Ascending aorta (tissue), 2 donors: ENCODE measurements at regions not wholly inside any gene's neighbourhood (a gene's known extent, or its start where the extent isn't known, plus 50 kb on each side); places are given as distances from the start of the nearest gene placed in this dataset.

Source experiments
- DNase-seq, 2 donors: peaks; one replicate each; pipeline ENCODE4 v3.0.0-alpha.2; 2019; ENCODE audit warnings: low spot score in 2 of 2
- H3K27ac ChIP-seq, 2 donors: fragments of 200-600 bp; sonication (generic); one replicate each; pipeline ENCODE4 v1.5.1; 2016 to 2017; ENCODE audit warnings: mild to moderate bottlenecking in 1 of 2
- H3K27me3 ChIP-seq: fragments of 200-600 bp; sonication (generic); one replicate; pipeline ENCODE4 v1.5.1; 2017
- H3K36me3 ChIP-seq, 2 donors: fragments of 200-600 bp; sonication (generic); one replicate each; pipeline ENCODE4 v1.5.1; 2016
- H3K4me1 ChIP-seq, 2 donors: fragments of 200-600 bp; sonication (generic); one replicate each; pipeline ENCODE4 v1.5.1; 2016 to 2017; ENCODE audit warnings: mild to moderate bottlenecking in 1 of 2
- H3K4me3 ChIP-seq, 2 donors: fragments of 200-600 bp; sonication (generic); one replicate each; pipeline ENCODE4 v1.5.1; 2016 to 2017; ENCODE audit warnings: mild to moderate bottlenecking in 1 of 2
- H3K9me3 ChIP-seq, 2 donors: fragments of 200-600 bp; sonication (generic); one replicate each; pipeline ENCODE4 v1.5.1; 2016
- CTCF ChIP-seq, 3 experiments: fragments of 200-600 bp in 2 of 3; fragments of 450-650 bp in 1 of 3; sonication (generic) in 2 of 3; IDR thresholded peaks; one replicate each; pipeline ENCODE4 v1.5.1; 2016 to 2019; ENCODE audit warnings: antibody characterized with exemption in 3 of 3, mild to moderate bottlenecking in 1 of 3, moderate library complexity in 1 of 3
- intact Hi-C: fragments of 100-400 bp; cut with DNase I; formaldehyde crosslinking; loops from one replicate; pipeline ENCODE4 v1.15.1; 2023

- H3K4me1 ChIP-seq = no peaks in the 10 kb centered on the region
- H3K36me3 ChIP-seq = no peaks in the 10 kb centered on the region
- no peaks in the 10 kb centered on the region for H3K27me3 ChIP-seq
- no peaks in the 10 kb centered on the region for H3K9me3 ChIP-seq
- no peak for TF ChIP-seq CTCF (IDR thresholded peaks at IDR 0.05)
- intact Hi-C loops = no loop called here
- H3K27ac ChIP-seq = no peak overlapping the region
- peak in 1 of 2 donors; percentile 39 for DNase-seq
- H3K4me3 ChIP-seq = no peak overlapping the region
Measured at GRCh38 chr6:163731215-163732013, 316.9 kb downstream of the QKI start.

GRCh38 chr6:163730246-163731210 lies 316.0 kb downstream of the QKI start:
- Histone ChIP-seq H3K36me3 (no peaks in the 10 kb centered on the region), H3K4me3 (no peak overlapping the region), H3K27ac (no peak overlapping the region), H3K4me1 (no peaks in the 10 kb centered on the region), H3K9me3 (no peaks in the 10 kb centered on the region), H3K27me3 (no peaks in the 10 kb centered on the region)
- intact Hi-C loops = no loop called here
- TF ChIP-seq CTCF (IDR thresholded peaks at IDR 0.05) = no peak
- peak in 1 of 2 donors; percentile 50 for DNase-seq

GRCh38 chr6:163729127-163729872 lies 314.8 kb downstream of the QKI start:
- intact Hi-C loops = no loop called here
- no peaks in the 10 kb centered on the region for H3K27me3 ChIP-seq
- no peaks in the 10 kb centered on the region for H3K36me3 ChIP-seq
- H3K4me1 ChIP-seq = no peaks in the 10 kb centered on the region
- H3K9me3 ChIP-seq = no peaks in the 10 kb centered on the region
- H3K27ac ChIP-seq = no peak overlapping the region
- DNase-seq = peak in 1 of 2 donors; percentile 7
- TF ChIP-seq CTCF (IDR thresholded peaks at IDR 0.05) = no peak
- no peak overlapping the region for H3K4me3 ChIP-seq

GRCh38 chr6:163728442-163729126 lies 314.1 kb downstream of the QKI start:
- Histone ChIP-seq H3K27ac (no peak overlapping the region), H3K36me3 (no peaks in the 10 kb centered on the region), H3K27me3 (no peaks in the 10 kb centered on the region), H3K4me1 (no peaks in the 10 kb centered on the region), H3K9me3 (no peaks in the 10 kb centered on the region), H3K4me3 (no peak overlapping the region)
- TF ChIP-seq CTCF (IDR thresholded peaks at IDR 0.05) = no peak
- DNase-seq = peak in 1 of 2 donors; percentile 45
- intact Hi-C loops = no loop called here
